ENCODE measurements at regions not wholly inside any gene's neighbourhood (a gene's known extent, or its start where the extent isn't known, plus 50 kb on each side); places are given as distances from the start of the nearest gene placed in this dataset.

GRCh38 chr5:96245140-96246091 lies 187.6 kb downstream of the PCSK1 start:
- H3K4me3 ChIP-seq (ENCODE audit: extremely low read depth in 1 of 4, insufficient read depth in 2 of 4, low read depth in 3 of 4, low read length in 4 of 4), result no peak overlapping the region
- no peak overlapping the region for H3K27ac ChIP-seq (ENCODE audit: low read depth, low read length)
- no peak overlapping the region for H2BK15ac ChIP-seq (ENCODE audit: low read length)
- no peak overlapping the region for H2BK5ac ChIP-seq (ENCODE audit: low read depth, low read length)
- H3K79me1 ChIP-seq (ENCODE audit: low read depth, low read length), result no peaks in the 10 kb centered on the region
- no peak overlapping the region for H4K8ac ChIP-seq (ENCODE audit: extremely low read depth, insufficient read depth, low read length)
- H3K18ac ChIP-seq (ENCODE audit: extremely low read depth, low read length), result no peak overlapping the region
- no peak overlapping the region for H3K56ac ChIP-seq (replicated peaks; ENCODE audit: insufficient read length, low read depth, low read length)
- H3K79me2 ChIP-seq (ENCODE audit: control insufficient read depth in 1 of 2, insufficient read depth in 2 of 2, low read length in 2 of 2), result no peaks in the 10 kb centered on the region
- H3K4me2 ChIP-seq (ENCODE audit: insufficient read depth in 1 of 2, low read depth in 2 of 2, low read length in 2 of 2), result no peak overlapping the region
- no peak overlapping the region for H2AK5ac ChIP-seq (ENCODE audit: low read depth, low read length)
- no peak overlapping the region for H2BK12ac ChIP-seq (ENCODE audit: low read depth, low read length)
- FAIRE-seq, result no peak
- H3K9ac ChIP-seq (replicated peaks in 1 of 4; ENCODE audit: extremely low read depth in 1 of 4, low read depth in 3 of 4, low read length in 3 of 4), result no peak overlapping the region
- no peaks in the 10 kb centered on the region for H3K36me3 ChIP-seq (ENCODE audit: control insufficient read depth in 2 of 4, insufficient read depth in 4 of 4, low read length in 3 of 4)
- no peaks in the 10 kb centered on the region for H3K4me1 ChIP-seq (replicated peaks in 1 of 4; ENCODE audit: control insufficient read depth in 3 of 4, insufficient read depth in 4 of 4, low read length in 3 of 4)
- ChIA-PET CTCF (ENCODE audit: partially characterized antibody) (interaction anchor here (0.7 kb wide), 1 partner anchor 90 kb away, joined by 4 read pairs; no protein-coding TSS in a partner anchor), POLR2A (ENCODE audit: partially characterized antibody) (no interaction called here)
- DNase-seq (ENCODE audit: low read depth in 1 of 2, low spot score in 2 of 2), result no peak
- H3K23ac ChIP-seq (ENCODE audit: insufficient read length), result no peak overlapping the region
- no peak overlapping the region for H4K91ac ChIP-seq (replicated peaks; ENCODE audit: insufficient read length, low read length)
- H3K4ac ChIP-seq (replicated peaks; ENCODE audit: insufficient read length, low read depth, low read length), result no peak overlapping the region
- no peak overlapping the region for H2AFZ ChIP-seq (ENCODE audit: low read length)
- H3K27me3 ChIP-seq (replicated peaks in 1 of 4; ENCODE audit: control insufficient read depth in 3 of 4, extremely low read depth in 1 of 4, insufficient read depth in 3 of 4, low read length in 3 of 4), result no peaks in the 10 kb centered on the region
- H2BK120ac ChIP-seq (replicated peaks; ENCODE audit: low read depth, low read length), result no peak overlapping the region
- WGBS, 2 experiments (ENCODE audit: extremely low coverage in 1 of 2, insufficient coverage in 1 of 2, insufficient read length in 1 of 2, insufficient replicate concordance in 2 of 2, low coverage in 1 of 2, low lambda C conversion rate in 2 of 2, missing lambda C conversion rate in 1 of 2), result 96% methylated on average over 4 of the region's 4 CpGs; no CpG with 5 or more reads in 1 of the 2 experiments
- H3K9me3 ChIP-seq (ENCODE audit: insufficient read depth in 2 of 2, low read depth in 1 of 2, low read length in 1 of 2), result no peaks in the 10 kb centered on the region; a peak in 1 of 4 replicates
- H3K23me2 ChIP-seq (ENCODE audit: low read depth, low read length), result no peaks in the 10 kb centered on the region
- TF ChIP-seq GABPA (IDR thresholded peaks at IDR 0.05; ENCODE audit: borderline replicate concordance, insufficient read depth, low read length) (no peak), TAF7 (optimal IDR thresholded peaks at IDR 0.05; ENCODE audit: borderline replicate concordance, low read depth, low read length) (no peak), YY1 (IDR thresholded peaks at IDR 0.05; ENCODE audit: low read depth, low read length) (no peak), BCL11A (IDR thresholded peaks at IDR 0.05; ENCODE audit: low read depth in 2 of 2, low read length in 2 of 2) (no peak), RFX5 (IDR thresholded peaks at IDR 0.05; ENCODE audit: borderline replicate concordance, low read depth, low read length) (no peak), TCF12 (IDR thresholded peaks at IDR 0.05; ENCODE audit: low read depth, low read length) (no peak)
- no peak overlapping the region for H3K14ac ChIP-seq (ENCODE audit: insufficient read length)
- H4K20me1 ChIP-seq (replicated peaks in 1 of 2; ENCODE audit: control insufficient read depth in 1 of 2, insufficient read depth in 2 of 2, low read length in 2 of 2), result no peaks in the 10 kb centered on the region
- no peak overlapping the region for H2BK20ac ChIP-seq (ENCODE audit: low read length)
- no peak overlapping the region for H4K5ac ChIP-seq (ENCODE audit: insufficient read length, low read depth, low read length)

Data from H1 (cell line).